Smooth muscle cell (in vitro differentiated cells): ENCODE measurements at regions not wholly inside any gene's neighbourhood (a gene's known extent, or its start where the extent isn't known, plus 50 kb on each side); places are given as distances from the start of the nearest gene placed in this dataset.

Experiments used
- DNase-seq: peaks from one replicate; lab custom pipeline; 2025; ENCODE audit not compliant: unreplicated experiment; lab: John Stamatoyannopoulos, UW
- H2AFZ ChIP-seq: fragments of 200-600 bp; sonication (generic); 2 replicates; pipeline ENCODE4 v1.6.0; 2016; ENCODE audit warnings: antibody characterized with exemption, low read depth, mild to moderate bottlenecking
- H3F3A ChIP-seq: fragments of 200-600 bp; sonication (generic); 2 replicates; pipeline ENCODE4 v1.6.0; 2017; ENCODE audit warnings: antibody characterized with exemption, low read depth
- H3K27ac ChIP-seq: fragments of 200-600 bp; sonication (generic); 2 replicates; pipeline ENCODE4 v1.5.1; 2016; ENCODE audit warnings: low read depth, mild to moderate bottlenecking
- H3K27me3 ChIP-seq: fragments of 200-600 bp; sonication (generic); 2 replicates; pipeline ENCODE4 v1.6.1; 2016; ENCODE audit warnings: low read depth, mild to moderate bottlenecking
- H3K36me3 ChIP-seq: fragments of 200-600 bp; sonication (generic); 2 replicates; pipeline ENCODE4 v1.5.1; 2016; ENCODE audit warnings: low read depth
- H3K4me1 ChIP-seq: fragments of 200-600 bp; sonication (generic); 2 replicates; pipeline ENCODE4 v1.5.1; 2016; ENCODE audit warnings: low read depth
- H3K4me2 ChIP-seq: fragments of 200-600 bp; sonication (generic); 2 replicates; pipeline ENCODE4 v1.6.0; 2016; ENCODE audit warnings: mild to moderate bottlenecking
- H3K4me3 ChIP-seq: fragments of 200-600 bp; sonication (generic); 2 replicates; pipeline ENCODE4 v1.5.1; 2016; ENCODE audit warnings: mild to moderate bottlenecking
- H3K79me2 ChIP-seq: fragments of 200-600 bp; sonication (generic); 2 replicates; pipeline ENCODE4 v1.6.0; 2016; ENCODE audit warnings: low read depth, mild to moderate bottlenecking
- H3K9ac ChIP-seq: fragments of 200-600 bp; sonication (generic); 2 replicates; pipeline ENCODE4 v1.6.0; 2016; ENCODE audit warnings: low read depth
- H3K9me3 ChIP-seq: fragments of 200-600 bp; sonication (generic); replicated peaks from 2 replicates; pipeline ENCODE4 v1.5.1; 2016; ENCODE audit warnings: low read depth
- H4K20me1 ChIP-seq: fragments of 200-600 bp; sonication (generic); 2 replicates; pipeline ENCODE4 v1.6.0; 2016; ENCODE audit warnings: low read depth
- WGBS: methylation state at CpG from one replicate; pipeline ENCODE4 v1.1.7; 2016; ENCODE audit warnings: low lambda C conversion rate; 5-methylcytosine and 5-hydroxymethylcytosine counted together
- TF ChIP-seq, protein P1 (sequence below): fragments of 200-600 bp; sonication (generic); IDR thresholded peaks from 2 replicates; pipeline ENCODE4 v1.5.1; 2017; ENCODE audit warnings: borderline replicate concordance, mild to moderate bottlenecking, antibody characterized with exemption; ENCODE audit not compliant: insufficient read depth, poor library complexity, severe bottlenecking

DNA sequence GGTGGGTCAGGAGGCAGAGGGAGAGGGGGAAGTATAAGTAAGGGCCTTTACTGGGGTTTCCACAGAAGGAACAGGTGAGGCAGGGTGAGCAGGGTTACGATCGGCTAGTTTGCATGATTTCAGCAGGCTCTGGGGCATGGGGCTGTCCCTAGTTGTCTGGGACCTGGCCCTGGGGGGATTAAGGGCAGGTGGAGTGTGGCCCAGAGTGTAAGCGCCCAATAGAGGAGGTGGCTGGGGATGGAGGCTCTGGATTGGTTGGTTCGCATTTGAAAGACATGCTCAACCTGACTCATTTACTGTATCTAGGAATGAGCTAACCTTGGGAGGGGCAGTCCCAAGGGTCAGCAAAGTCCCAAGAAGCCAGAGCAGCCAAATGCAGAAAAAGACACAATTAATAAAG lies 230.3 kb downstream of the MAP2K4 start:
- 92% methylated on average over 4 of the region's 4 CpGs for WGBS
- no peaks in the 10 kb centered on the region for H4K20me1 ChIP-seq
- H3K27me3 ChIP-seq, result no peaks in the 10 kb centered on the region
- no peaks in the 10 kb centered on the region for H3F3A ChIP-seq
- H3K4me1 ChIP-seq, result no peaks in the 10 kb centered on the region
- no peaks in the 10 kb centered on the region for H3K36me3 ChIP-seq
- DNase-seq, result no peak
- no peak overlapping the region for H2AFZ ChIP-seq
- no peak overlapping the region for H3K4me2 ChIP-seq
- H3K9ac ChIP-seq, result no peak overlapping the region
- H3K27ac ChIP-seq, result no peak overlapping the region
- TF ChIP-seq, protein P1, sequence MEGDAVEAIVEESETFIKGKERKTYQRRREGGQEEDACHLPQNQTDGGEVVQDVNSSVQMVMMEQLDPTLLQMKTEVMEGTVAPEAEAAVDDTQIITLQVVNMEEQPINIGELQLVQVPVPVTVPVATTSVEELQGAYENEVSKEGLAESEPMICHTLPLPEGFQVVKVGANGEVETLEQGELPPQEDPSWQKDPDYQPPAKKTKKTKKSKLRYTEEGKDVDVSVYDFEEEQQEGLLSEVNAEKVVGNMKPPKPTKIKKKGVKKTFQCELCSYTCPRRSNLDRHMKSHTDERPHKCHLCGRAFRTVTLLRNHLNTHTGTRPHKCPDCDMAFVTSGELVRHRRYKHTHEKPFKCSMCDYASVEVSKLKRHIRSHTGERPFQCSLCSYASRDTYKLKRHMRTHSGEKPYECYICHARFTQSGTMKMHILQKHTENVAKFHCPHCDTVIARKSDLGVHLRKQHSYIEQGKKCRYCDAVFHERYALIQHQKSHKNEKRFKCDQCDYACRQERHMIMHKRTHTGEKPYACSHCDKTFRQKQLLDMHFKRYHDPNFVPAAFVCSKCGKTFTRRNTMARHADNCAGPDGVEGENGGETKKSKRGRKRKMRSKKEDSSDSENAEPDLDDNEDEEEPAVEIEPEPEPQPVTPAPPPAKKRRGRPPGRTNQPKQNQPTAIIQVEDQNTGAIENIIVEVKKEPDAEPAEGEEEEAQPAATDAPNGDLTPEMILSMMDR, result no peak
- no peaks in the 10 kb centered on the region for H3K79me2 ChIP-seq
- no peak overlapping the region for H3K4me3 ChIP-seq
- H3K9me3 ChIP-seq, result no peaks in the 10 kb centered on the region

DNA sequence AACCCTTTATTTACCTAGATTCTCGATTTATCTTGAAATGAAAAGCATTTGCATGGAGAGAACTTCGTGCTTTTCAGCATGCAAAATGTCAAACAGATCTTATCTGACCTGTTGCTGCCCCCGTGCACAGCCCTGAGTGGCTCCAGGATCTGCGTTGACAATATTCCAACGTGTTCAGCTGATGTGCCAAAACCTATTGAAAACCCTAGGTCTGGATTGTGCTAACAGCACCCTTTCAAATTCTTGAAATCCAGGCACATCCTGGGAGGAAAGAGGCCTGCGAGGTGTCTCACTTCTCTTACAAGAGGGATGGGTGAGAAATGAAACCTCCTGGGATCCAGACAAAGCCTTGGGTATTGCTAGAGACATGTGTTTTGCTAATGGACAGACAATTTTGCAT lies 231.8 kb downstream of the MAP2K4 start:
- Histone ChIP-seq H3K36me3 (no peaks in the 10 kb centered on the region), H3K4me1 (no peaks in the 10 kb centered on the region), H3K27ac (no peak overlapping the region), H3K9ac (no peak overlapping the region), H3K4me2 (no peak overlapping the region), H3K9me3 (no peaks in the 10 kb centered on the region), H3F3A (no peaks in the 10 kb centered on the region), H3K27me3 (no peaks in the 10 kb centered on the region), H3K79me2 (no peaks in the 10 kb centered on the region), H4K20me1 (no peaks in the 10 kb centered on the region), H3K4me3 (no peak overlapping the region), H2AFZ (no peak overlapping the region)
- TF ChIP-seq, protein P1, result no peak
- no peak for DNase-seq
- WGBS, result 52% methylated on average over 6 of the region's 6 CpGs

DNA sequence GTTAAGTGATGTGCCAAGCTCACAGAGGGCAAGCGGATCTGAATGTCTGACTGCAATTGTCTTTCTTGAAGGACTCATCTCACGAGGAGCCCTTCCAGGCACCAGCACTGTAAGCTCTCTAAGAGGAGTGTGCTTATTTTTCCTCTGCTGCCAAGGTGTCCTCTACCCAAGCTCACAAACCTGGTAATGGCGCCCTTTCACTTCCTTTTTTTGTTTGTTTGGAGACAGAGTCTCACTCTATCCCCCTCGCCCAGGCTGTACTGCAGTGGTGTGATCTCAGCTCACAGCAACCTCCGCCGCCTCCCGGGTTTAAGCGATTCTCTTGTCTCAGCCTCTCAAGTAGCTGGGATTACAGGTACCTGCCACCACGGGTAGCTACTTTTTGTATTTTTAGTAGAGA lies 233.8 kb downstream of the MAP2K4 start:
- Histone ChIP-seq H3K4me3 (no peak overlapping the region), H4K20me1 (no peaks in the 10 kb centered on the region), H3F3A (no peaks in the 10 kb centered on the region), H3K4me1 (no peaks in the 10 kb centered on the region), H3K9me3 (no peaks in the 10 kb centered on the region), H2AFZ (no peak overlapping the region), H3K79me2 (no peaks in the 10 kb centered on the region), H3K9ac (no peak overlapping the region), H3K4me2 (no peak overlapping the region), H3K36me3 (no peaks in the 10 kb centered on the region), H3K27ac (no peak overlapping the region), H3K27me3 (peaks cover 7% of the 10 kb centered on the region)
- TF ChIP-seq, protein P1, result no peak
- WGBS, result 96% methylated on average over 9 of the region's 9 CpGs
- no peak for DNase-seq

DNA sequence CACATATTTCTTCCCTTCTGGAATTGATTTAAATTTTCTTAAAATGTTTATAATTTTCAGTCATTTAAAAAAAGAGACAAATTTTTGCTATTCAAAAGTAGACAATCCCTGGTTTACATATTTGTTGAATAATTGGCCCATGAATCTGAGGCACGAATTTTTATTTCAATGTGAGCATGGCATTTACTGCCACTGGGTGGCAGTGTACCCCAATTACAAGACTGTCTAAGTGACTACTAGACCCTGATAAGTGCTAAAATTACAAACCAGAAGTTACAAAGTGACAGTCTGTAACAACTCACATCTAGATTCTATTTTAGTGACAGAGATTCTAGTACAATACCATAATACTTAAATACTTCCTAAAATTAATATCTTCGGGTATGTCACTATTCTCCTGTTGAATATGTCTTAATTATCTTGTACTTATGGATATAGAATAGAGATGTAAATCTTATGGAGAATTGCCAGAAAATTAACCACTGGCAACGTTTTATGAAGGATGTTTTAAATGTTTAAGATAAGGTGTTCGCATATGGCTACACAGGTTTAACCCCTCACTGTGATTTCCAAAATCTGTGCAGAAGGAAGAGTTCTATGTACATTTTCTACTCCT lies 235.8 kb downstream of the MAP2K4 start:
- Histone ChIP-seq H3F3A (no peaks in the 10 kb centered on the region), H3K27me3 (peaks cover 7% of the 10 kb centered on the region), H3K79me2 (no peaks in the 10 kb centered on the region), H3K36me3 (no peaks in the 10 kb centered on the region), H3K4me1 (no peaks in the 10 kb centered on the region), H3K4me2 (no peak overlapping the region), H3K4me3 (no peak overlapping the region), H3K9ac (no peak overlapping the region), H3K27ac (no peak overlapping the region), H2AFZ (no peak overlapping the region), H4K20me1 (no peaks in the 10 kb centered on the region), H3K9me3 (no peaks in the 10 kb centered on the region)
- TF ChIP-seq, protein P1, result peak; percentile 86
- WGBS, result 26% methylated on average over 4 of the region's 4 CpGs
- DNase-seq, result no peak
